HG03460 (cell line): ENCODE measurements at regions not wholly inside any gene's neighbourhood (a gene's known extent, or its start where the extent isn't known, plus 50 kb on each side); places are given as distances from the start of the nearest gene placed in this dataset.
"Not testable (repeated sequence)": the region's sequence is repeated elsewhere in the genome, so short reads cannot be mapped to it uniquely, and the experiment has no call there.

Experiments
- ATAC-seq: cut with Tn5 transposase; IDR thresholded peaks from one replicate; pipeline ENCODE4 v1.9.1; 2021; ENCODE audit not compliant: unreplicated experiment

- not testable (repeated sequence) for ATAC-seq
Observed at GRCh38 chrX:67213686-67214085, 330.1 kb upstream of the AR start.

DNA sequence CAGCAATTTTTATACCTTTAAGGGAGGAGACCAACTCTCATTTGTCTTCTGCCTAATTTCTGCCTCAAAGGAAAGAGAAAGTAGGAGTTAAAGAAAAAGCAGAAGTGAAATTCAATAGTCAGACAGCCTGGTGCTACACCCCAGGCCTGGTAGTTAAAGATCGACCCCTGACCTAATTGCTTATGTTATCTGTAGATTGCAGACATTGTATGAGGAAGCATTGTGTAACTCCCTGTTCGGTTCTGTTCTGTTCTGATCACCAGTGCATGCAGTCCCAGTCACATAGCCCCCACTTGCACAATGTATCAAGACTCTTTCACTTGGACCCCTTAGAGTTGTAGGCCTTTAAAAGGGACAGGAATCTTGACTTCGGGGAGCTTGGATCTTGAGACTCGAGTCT lies 335.9 kb upstream of the AR start:
- ATAC-seq: no peak

GRCh38 chrX:67159437-67159836 lies 384.4 kb upstream of the AR start:
- ATAC-seq: no peak

DNA sequence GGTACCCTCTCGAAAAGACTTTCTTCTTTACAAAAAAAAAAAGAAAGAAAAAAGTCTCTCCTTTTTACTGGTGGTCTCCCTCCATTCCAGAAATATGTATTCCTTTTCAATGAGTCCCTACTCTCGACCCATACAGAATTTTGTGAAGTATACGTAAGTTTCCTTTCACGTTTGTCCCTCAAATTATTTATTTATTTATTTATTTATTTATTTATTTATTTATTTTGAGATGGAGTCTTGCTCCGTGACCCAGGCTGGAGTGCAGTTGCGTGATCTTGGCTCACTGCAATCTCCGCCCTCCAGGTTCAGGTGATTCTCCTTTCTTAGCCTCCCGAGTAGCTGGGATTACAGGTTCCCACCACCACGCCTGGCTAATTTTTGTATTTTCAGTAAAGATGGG lies 429.2 kb upstream of the AR start:
- no peak for ATAC-seq

- ATAC-seq: no peak
Observed at GRCh38 chrX:67105758-67106116, 438.1 kb upstream of the AR start.

DNA sequence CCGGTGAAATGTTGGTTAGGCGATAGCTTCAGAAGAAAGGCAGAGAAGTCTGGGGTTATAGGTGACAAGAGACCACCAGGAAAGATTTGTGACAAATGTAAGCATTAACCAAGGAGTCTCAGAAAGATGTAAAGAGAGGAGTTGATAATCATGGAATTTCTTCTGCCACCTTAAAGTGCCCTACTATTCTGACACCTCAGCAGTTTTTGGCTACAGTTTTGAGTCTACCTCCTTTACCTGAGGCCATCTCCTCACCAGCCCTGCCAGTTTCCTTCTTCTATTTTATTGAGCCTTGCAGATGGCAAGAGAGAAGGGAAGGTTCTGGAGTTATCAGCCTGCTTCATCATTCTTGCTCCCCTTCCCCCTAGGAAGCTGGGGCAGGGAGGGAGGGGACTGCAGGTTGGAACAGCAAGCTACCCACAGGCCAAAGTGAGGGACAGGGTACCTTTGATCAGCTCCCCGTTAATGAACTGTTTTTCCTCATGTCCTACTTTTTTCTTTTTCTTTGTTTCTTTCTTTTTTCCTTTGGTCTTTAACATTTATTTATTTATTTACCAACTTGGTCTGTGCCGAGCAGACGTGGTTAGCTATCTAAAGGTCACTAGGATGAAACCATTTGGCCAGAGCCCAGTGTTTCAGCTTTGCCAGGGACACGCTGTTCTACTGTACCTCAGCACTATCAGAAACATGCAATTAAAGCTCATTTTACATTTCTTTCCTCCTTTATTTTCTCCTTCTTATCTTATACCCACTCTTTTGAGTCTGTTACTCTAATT lies 438.7 kb upstream of the AR start:
- ATAC-seq: no peak

GRCh38 chrX:67100031-67100884 lies 443.6 kb upstream of the AR start:
- no peak for ATAC-seq

DNA sequence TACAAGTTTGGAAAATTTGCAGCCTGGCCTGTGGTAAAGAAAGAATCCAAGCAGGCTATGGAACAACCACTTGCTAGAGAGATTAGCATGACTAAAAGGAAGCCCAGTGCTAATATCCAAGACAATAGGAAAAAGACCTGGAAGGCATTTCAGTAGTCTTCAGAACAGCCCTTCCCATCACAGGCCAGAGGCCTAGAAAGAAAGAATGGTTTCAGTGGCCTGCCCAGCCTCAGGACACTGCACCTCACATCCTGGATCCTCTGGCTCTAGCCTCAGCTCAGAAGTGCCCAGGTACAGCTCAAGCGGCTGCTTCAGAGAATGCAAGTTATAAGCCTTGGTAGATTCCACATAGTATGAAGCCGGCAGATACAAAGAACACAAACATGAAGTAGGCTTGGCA lies 449.8 kb upstream of the AR start:
- no peak for ATAC-seq

DNA sequence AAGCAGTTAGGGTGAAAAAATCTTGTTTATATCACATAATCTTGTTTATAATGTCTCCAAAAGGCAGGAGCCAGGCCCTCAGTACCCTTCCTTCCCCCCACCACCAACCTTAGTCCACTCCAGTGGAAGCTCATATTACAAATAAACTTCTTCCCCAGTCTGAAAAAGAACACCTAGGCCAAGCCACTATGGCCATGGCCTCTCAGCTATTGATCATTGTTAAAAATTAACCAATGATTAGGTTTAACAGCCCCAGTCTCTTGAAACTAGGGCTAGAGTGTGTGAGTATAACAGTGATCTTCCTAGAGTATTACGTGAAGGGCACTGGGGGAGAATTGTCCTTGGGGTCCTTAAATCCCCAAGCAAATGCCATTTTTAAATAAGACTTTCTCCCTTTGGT lies 411.9 kb upstream of the EDA2R start:
- no peak for ATAC-seq

- ATAC-seq: no peak
Observed at GRCh38 chrX:67044866-67045265, 406.0 kb upstream of the EDA2R start.

GRCh38 chrX:67044029-67044653 lies 405.3 kb upstream of the EDA2R start:
- no peak for ATAC-seq

DNA sequence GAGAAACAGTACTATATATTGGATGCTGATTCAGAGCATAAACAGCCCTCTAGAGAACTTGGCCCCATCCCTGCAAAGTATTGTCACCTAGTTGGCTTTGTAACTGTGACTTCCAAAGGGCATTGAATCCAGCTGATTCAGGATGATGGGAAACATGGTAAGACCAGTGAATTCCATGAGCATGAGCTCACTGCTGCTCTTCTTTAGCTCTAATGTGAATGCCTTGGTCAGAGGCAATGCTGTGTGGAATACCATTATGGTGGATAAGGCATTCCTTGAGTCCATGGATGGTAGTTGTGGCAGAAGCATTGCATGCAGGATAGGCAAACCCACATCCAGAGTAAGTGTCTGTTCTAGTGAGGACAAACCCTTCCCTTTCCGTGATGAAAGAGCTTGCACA lies 365.6 kb upstream of the EDA2R start:
- ATAC-seq: no peak

- ATAC-seq: no peak
Observed at GRCh38 chrX:66994729-66995128, 355.9 kb upstream of the EDA2R start.

- not testable (repeated sequence) for ATAC-seq
Observed at GRCh38 chrX:66992077-66992476, 353.2 kb upstream of the EDA2R start.

- ATAC-seq: no peak
Observed at GRCh38 chrX:66988331-66988730, 349.5 kb upstream of the EDA2R start.

- no peak for ATAC-seq
Observed at GRCh38 chrX:66961665-66962064, 322.8 kb upstream of the EDA2R start.

DNA sequence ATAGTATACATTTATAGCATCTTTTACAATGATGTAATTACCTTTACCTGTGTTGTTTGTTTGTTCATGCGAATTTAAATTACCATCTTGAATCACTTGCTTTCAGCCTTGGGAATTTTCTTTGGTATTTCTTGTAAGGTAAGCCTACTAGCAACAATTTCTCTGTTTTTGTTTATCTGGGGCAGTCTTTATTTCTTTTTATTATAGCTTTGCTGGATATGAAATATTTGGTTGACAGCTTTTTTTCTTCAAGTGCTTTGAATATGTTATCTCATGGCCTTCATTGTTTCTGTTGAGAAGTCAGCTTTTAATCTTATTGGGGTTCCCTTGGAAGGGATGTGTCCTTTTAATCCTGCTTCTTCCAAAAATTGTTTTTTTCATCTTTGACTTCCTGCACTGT lies 292.8 kb upstream of the EDA2R start:
- no peak for ATAC-seq

- not testable (repeated sequence) for ATAC-seq
Observed at GRCh38 chrX:66930516-66930915, 291.6 kb upstream of the EDA2R start.

GRCh38 chrX:66920296-66920695 lies 281.4 kb upstream of the EDA2R start:
- ATAC-seq: no peak

- no peak for ATAC-seq
Observed at GRCh38 chrX:66919280-66919832, 280.5 kb upstream of the EDA2R start.

- no peak for ATAC-seq
Observed at GRCh38 chrX:66918511-66918910, 279.6 kb upstream of the EDA2R start.

- ATAC-seq: no peak
Observed at GRCh38 chrX:66915893-66916292, 277.0 kb upstream of the EDA2R start.
